Osteocyte (in vitro differentiated cells): ENCODE measurements at regions not wholly inside any gene's neighbourhood (a gene's known extent, or its start where the extent isn't known, plus 50 kb on each side); places are given as distances from the start of the nearest gene placed in this dataset.
"Not testable (repeated sequence)": the region's sequence is repeated elsewhere in the genome, so short reads cannot be mapped to it uniquely, and the experiment has no call there.

Source experiments
- DNase-seq: peaks from one replicate; pipeline ENCODE4 v3.0.0; 2021; ENCODE audit warnings: mixed read lengths; ENCODE audit not compliant: unreplicated experiment; ENCODE audit errors: extremely low spot score
- H3K27ac Mint-ChIP-seq: one replicate; pipeline ENCODE4 v1.8.0; 2021; ENCODE audit warnings: mild to moderate bottlenecking, mixed read lengths; ENCODE audit not compliant: unreplicated experiment
- H3K27me3 Mint-ChIP-seq: one replicate; pipeline ENCODE4 v1.8.0; 2021; ENCODE audit warnings: mixed read lengths; ENCODE audit not compliant: unreplicated experiment
- H3K36me3 Mint-ChIP-seq: one replicate; pipeline ENCODE4 v1.8.0; 2021; ENCODE audit warnings: mixed read lengths; ENCODE audit not compliant: unreplicated experiment
- H3K4me1 Mint-ChIP-seq: one replicate; pipeline ENCODE4 v1.8.0; 2021; ENCODE audit warnings: mixed read lengths; ENCODE audit not compliant: unreplicated experiment
- H3K4me3 Mint-ChIP-seq: one replicate; pipeline ENCODE4 v1.8.0; 2021; ENCODE audit warnings: mild to moderate bottlenecking, moderate library complexity, mixed read lengths; ENCODE audit not compliant: unreplicated experiment
- H3K9me3 Mint-ChIP-seq: one replicate; pipeline ENCODE4 v1.8.0; 2021; ENCODE audit warnings: mixed read lengths; ENCODE audit not compliant: unreplicated experiment
- CTCF ChIP-seq: fragments of 200-600 bp; sonication (generic); IDR thresholded peaks from 2 replicates; pipeline ENCODE4 v1.5.0; 2021; ENCODE audit warnings: antibody characterized with exemption, mild to moderate bottlenecking, moderate library complexity

GRCh38 chr4:12911750-12912358, 572.3 kb downstream of the RAB28 start:
- Mint-ChIP-seq H3K9me3 (peaks cover 10% of the 10 kb centered on the region), H3K27ac (no peak overlapping the region), H3K27me3 (no peaks in the 10 kb centered on the region), H3K4me1 (no peaks in the 10 kb centered on the region), H3K36me3 (no peaks in the 10 kb centered on the region), H3K4me3 (no peak overlapping the region)
- TF ChIP-seq CTCF, result no peak
- no peak for DNase-seq

DNA sequence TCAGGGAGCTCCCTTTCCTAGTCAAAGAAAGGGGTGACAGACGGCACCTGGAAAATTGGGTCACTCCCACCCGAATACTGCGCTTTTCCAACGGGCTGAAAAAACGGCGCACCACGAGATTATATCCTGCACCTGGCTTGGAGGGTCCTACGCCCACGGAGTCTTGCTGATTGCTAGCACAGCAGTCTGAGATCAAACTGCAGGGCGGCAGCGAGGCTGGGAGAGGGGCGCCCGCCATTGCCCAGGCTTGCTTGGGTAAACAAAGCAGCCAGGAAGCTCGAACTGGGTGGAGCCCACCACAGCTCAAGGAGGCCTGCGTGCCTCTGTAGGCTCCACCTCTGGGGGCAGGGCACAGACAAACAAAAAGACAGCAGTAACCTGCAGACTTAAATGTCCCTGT, 580.5 kb downstream of the RAB28 start:
- not testable (repeated sequence) for H3K36me3 Mint-ChIP-seq, H3K4me1 Mint-ChIP-seq, H3K27ac Mint-ChIP-seq, H3K9me3 Mint-ChIP-seq, DNase-seq, H3K4me3 Mint-ChIP-seq
- H3K27me3 Mint-ChIP-seq, result peaks cover 12% of the 10 kb centered on the region

- Mint-ChIP-seq H3K36me3 (no peaks in the 10 kb centered on the region), H3K4me1 (no peaks in the 10 kb centered on the region), H3K27ac (no peak overlapping the region), H3K9me3 (no peaks in the 10 kb centered on the region), H3K4me3 (no peak overlapping the region), H3K27me3 (peaks cover 12% of the 10 kb centered on the region)
- DNase-seq, result no peak
- no peak for TF ChIP-seq CTCF
Observed at GRCh38 chr4:12902735-12903134, 581.4 kb downstream of the RAB28 start.

DNA sequence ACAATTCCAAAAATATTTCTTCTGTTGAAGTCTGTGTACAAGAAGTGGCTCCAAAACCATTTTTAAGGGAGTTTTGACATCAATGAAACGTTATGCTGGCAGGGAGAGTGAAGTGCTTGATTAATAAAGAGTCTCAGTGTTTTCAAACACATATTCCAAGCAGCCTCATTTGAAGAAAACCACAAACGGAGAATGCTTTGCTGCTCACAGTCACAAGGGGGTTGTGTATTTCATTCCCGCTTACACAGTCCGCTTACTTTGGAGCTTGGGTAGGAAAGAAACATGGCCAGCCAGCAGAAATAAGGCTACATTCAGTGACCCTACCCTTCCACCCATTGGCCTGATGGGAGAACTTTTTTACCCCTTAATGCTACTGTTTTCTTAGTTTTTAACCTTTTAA, 586.2 kb downstream of the RAB28 start:
- TF ChIP-seq CTCF, result no peak
- no peaks in the 10 kb centered on the region for H3K4me1 Mint-ChIP-seq
- no peaks in the 10 kb centered on the region for H3K36me3 Mint-ChIP-seq
- no peak for DNase-seq
- H3K4me3 Mint-ChIP-seq, result no peak overlapping the region
- H3K9me3 Mint-ChIP-seq, result no peaks in the 10 kb centered on the region
- no peak overlapping the region for H3K27ac Mint-ChIP-seq
- peaks cover 12% of the 10 kb centered on the region for H3K27me3 Mint-ChIP-seq

- no peaks in the 10 kb centered on the region for H3K9me3 Mint-ChIP-seq
- H3K36me3 Mint-ChIP-seq, result no peaks in the 10 kb centered on the region
- peaks cover 2% of the 10 kb centered on the region for H3K4me1 Mint-ChIP-seq
- no peak overlapping the region for H3K4me3 Mint-ChIP-seq
- no peak for DNase-seq
- H3K27me3 Mint-ChIP-seq, result peaks cover 2% of the 10 kb centered on the region
- no peak for TF ChIP-seq CTCF
- H3K27ac Mint-ChIP-seq, result no peak overlapping the region
Observed at GRCh38 chr4:12894062-12894461, 590.1 kb downstream of the RAB28 start.

- Mint-ChIP-seq H3K36me3 (no peaks in the 10 kb centered on the region), H3K9me3 (peaks cover 6% of the 10 kb centered on the region), H3K27me3 (peaks cover 2% of the 10 kb centered on the region), H3K4me3 (no peak overlapping the region), H3K4me1 (peaks cover 4% of the 10 kb centered on the region), H3K27ac (no peak overlapping the region)
- no peak for TF ChIP-seq CTCF
- no peak for DNase-seq
Observed at GRCh38 chr4:12889054-12889453, 595.1 kb downstream of the RAB28 start.
